Neural cell (in vitro differentiated cells): ENCODE measurements at regions not wholly inside any gene's neighbourhood (a gene's known extent, or its start where the extent isn't known, plus 50 kb on each side); places are given as distances from the start of the nearest gene placed in this dataset.

Source experiments
- CTCF ChIP-seq: fragments of 450-650 bp; IDR thresholded peaks from 2 replicates; pipeline ENCODE4 v1.5.1; 2014; ENCODE audit warnings: antibody characterized with exemption, mild to moderate bottlenecking, moderate library complexity; ENCODE audit not compliant: poor library complexity, severe bottlenecking
- EP300 ChIP-seq: fragments of 450-650 bp; conservative IDR thresholded peaks from 2 replicates; pipeline ENCODE4 v1.6.1; 2014; ENCODE audit warnings: antibody characterized with exemption, mild to moderate bottlenecking, moderate library complexity; ENCODE audit not compliant: poor library complexity, severe bottlenecking
- EZH2 ChIP-seq: fragments of 200-600, 300-800 bp; shearing (Covaris generic), sonication (generic); IDR thresholded peaks from 2 replicates; pipeline ENCODE4 v1.6.1; 2014; ENCODE audit warnings: antibody characterized with exemption, low read length, borderline replicate concordance, mild to moderate bottlenecking; ENCODE audit not compliant: insufficient read depth, poor library complexity, severe bottlenecking
- MXI1 ChIP-seq: fragments of 450-650 bp; conservative IDR thresholded peaks from 2 replicates; pipeline ENCODE4 v1.6.1; 2014; ENCODE audit warnings: antibody characterized with exemption, mild to moderate bottlenecking; ENCODE audit not compliant: poor library complexity, severe bottlenecking
- POLR2AphosphoS5 ChIP-seq: IDR thresholded peaks from 2 replicates; pipeline ENCODE4 v1.6.1; 2012
- RAD21 ChIP-seq: fragments of 450-650 bp; conservative IDR thresholded peaks from 2 replicates; pipeline ENCODE4 v1.6.1; 2014; ENCODE audit warnings: antibody characterized with exemption, mild to moderate bottlenecking, moderate library complexity
- REST ChIP-seq: IDR thresholded peaks from 2 replicates; pipeline ENCODE4 v1.6.1; 2012; ENCODE audit warnings: borderline replicate concordance
- SMC3 ChIP-seq: fragments of 450-650 bp; conservative IDR thresholded peaks from 2 replicates; pipeline ENCODE4 v1.6.1; 2014; ENCODE audit warnings: antibody characterized with exemption, mild to moderate bottlenecking, moderate library complexity; ENCODE audit not compliant: poor library complexity
- TAF1 ChIP-seq: IDR thresholded peaks from 2 replicates; pipeline ENCODE4 v1.6.1; 2012; ENCODE audit warnings: low read depth

GRCh38 chr13:60811581-60811980, 414.6 kb downstream of the TDRD3 start:
- TF ChIP-seq EZH2 (no peak), REST (no peak), CTCF (no peak), TAF1 (no peak), POLR2AphosphoS5 (no peak), EP300 (no peak), MXI1 (no peak), RAD21 (no peak), SMC3 (no peak)
